Right ventricle myocardium inferior (tissue), 1 donor: ENCODE measurements at regions not wholly inside any gene's neighbourhood (a gene's known extent, or its start where the extent isn't known, plus 50 kb on each side); places are given as distances from the start of the nearest gene placed in this dataset.
"Not testable (repeated sequence)": the region's sequence is repeated elsewhere in the genome, so short reads cannot be mapped to it uniquely, and the experiment has no call there.

Experiments
- ATAC-seq: fragments of 200-7000 bp; cut with Tn5 transposase; one replicate; pipeline ENCODE4 v1.9.1; 2020; ENCODE audit warnings: mild to moderate bottlenecking, moderate library complexity
- DNase-seq: peaks from one replicate; pipeline ENCODE4 v3.0.0; 2021; ENCODE audit errors: missing footprints
- intact Hi-C: fragments of 100-400 bp; cut with DNase I; formaldehyde crosslinking; loops from one replicate; pipeline ENCODE4 v1.11.0; 2022
- donor health status: DM: no; HTN: yes; CAD: no; lungs with severe emphysema.

DNA sequence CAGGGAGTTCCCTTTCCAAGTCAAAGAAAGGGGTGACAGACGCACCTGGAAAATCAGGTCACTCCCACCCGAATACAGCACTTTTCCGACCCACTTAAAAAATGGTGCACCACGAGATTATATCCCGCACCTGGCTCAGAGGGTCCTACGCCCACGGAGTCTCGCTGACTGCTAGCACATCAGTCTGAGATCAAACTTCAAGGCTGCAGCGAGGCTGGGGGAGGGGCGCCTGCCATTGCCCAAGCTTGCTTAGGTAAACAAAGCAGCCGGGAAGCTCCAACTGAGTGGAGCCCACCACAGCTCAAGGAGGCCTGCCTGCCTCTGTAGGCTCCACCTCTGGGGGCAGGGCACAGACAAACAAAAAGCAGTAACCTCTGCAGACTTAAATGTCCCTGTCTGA lies 277.8 kb upstream of the ARHGAP42 start:
- ATAC-seq, intact Hi-C loops, DNase-seq: not testable (repeated sequence)

DNA sequence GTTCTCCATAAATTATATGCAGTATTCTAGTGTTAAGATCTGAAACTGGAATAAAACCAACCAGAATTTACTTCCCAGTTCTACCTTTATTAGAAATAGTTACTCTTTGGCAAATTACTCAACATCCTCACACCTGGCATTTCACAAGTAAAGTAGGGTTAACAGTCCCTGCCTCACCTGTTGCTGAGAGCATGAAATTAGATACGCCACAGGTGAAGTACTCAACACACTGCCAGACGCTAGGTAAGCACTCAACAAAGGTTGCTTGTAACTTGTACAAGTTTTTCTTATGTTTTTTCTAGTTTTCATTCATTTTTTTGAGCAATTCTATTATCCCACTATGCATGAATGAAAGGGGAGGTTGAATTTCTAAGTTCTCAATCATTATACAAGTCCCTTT lies 267.6 kb upstream of the ARHGAP42 start:
- DNase-seq: no peak
- intact Hi-C loops: no loop called here
- ATAC-seq: no peak

DNA sequence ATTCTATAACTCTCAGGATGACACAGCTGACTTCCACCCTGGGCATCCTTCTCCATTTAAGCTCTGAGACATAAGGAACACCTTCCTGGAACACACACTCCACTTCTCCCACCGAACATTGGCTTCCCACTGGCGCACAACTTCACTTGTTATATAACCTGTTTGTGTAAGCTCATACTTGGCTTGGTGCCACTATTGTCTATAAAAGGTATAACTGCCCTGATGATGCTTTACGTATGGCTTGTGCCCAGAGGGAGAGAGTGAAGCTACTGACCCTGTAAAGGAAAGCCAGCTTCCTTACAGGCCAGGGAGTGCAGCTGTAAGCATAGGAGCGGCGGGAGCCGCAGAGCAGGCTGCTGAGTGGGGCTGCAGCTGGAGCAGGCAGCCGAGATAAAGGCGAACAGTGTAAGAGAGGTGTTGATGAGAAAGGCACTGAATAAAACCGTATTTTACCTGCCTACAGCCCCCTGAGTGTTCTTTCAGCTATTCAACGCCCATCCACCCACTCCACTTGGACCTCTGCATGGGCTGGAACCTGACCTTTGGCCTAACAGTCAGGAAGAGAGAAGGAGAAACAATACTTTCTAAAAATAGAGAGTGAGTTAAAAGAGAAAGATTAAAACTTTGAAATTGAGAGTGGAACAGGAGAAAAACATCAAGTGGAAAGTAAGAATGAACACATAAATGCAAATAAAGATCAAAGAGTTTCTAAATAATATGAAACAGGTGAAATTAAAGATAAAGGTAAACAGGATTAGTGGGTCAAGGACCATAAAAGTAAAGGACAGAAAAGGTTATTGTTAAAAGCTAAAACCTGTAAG lies 252.1 kb upstream of the ARHGAP42 start:
- intact Hi-C loops: no loop called here
- DNase-seq: no peak
- ATAC-seq: no peak

DNA sequence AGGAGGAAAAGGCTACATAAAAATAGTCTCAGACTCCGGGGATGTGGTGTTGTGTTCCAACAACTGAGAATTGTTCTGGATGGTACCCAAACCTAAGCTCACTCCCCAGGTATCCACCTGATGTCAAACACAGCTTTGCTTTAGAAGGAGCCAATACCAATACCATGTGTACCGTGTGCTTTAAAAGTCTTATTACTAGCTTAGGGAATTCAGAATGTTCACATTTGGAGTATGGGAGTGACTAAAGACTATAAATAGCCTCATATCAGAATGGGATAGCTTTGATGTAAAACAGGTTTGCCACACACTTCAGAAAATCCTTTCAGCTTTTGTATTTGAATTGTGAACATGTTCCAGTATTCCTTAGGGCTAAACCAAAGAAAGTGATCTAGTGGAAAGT lies 248.7 kb upstream of the ARHGAP42 start:
- DNase-seq (no peak), ATAC-seq (peak; percentile 78)
- intact Hi-C loops: no loop called here

DNA sequence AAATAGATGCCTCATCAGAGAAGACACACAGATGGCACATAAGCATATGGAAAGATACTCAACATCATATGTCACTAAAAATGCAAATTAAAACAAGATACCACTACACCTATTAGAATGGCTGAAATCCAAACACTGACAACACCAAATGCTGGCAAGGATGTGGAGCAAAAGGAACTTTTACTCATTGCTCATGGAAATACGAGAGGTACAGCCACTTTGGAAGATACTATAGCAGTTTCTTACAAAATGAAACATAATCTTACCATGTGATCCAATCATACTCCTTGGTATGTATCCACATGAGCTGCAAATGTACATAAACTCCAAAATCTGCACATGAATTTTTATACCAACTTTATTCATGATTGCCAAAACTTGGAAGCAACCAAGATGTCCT lies 246.0 kb upstream of the ARHGAP42 start:
- ATAC-seq: no peak
- intact Hi-C loops: loop anchor here (10.0 kb wide), 1 partner anchor 114 kb away; no protein-coding TSS in a partner anchor
- no peak for DNase-seq

DNA sequence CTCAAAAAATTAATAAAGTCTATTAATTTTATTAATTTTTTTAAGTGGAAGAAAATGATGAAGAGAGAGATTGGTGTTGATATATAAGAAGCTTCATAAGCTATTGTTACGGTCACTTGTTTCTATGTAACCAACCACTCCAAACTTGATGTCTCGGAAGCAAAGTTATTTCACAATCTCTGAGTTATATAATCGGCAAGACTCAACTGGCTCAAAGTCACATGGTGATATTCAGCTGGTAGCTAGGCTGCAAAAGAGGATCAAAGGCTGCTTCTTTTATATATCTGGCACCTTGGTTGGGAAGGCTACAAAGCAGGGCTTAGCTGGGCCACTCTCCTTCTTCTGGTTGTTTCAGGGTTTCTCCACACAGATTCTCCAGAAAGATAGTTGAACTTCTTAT lies 245.1 kb upstream of the ARHGAP42 start:
- DNase-seq (no peak), ATAC-seq (no peak)
- intact Hi-C loops: loop anchor here (10.0 kb wide), 1 partner anchor 113 kb away; no protein-coding TSS in a partner anchor

DNA sequence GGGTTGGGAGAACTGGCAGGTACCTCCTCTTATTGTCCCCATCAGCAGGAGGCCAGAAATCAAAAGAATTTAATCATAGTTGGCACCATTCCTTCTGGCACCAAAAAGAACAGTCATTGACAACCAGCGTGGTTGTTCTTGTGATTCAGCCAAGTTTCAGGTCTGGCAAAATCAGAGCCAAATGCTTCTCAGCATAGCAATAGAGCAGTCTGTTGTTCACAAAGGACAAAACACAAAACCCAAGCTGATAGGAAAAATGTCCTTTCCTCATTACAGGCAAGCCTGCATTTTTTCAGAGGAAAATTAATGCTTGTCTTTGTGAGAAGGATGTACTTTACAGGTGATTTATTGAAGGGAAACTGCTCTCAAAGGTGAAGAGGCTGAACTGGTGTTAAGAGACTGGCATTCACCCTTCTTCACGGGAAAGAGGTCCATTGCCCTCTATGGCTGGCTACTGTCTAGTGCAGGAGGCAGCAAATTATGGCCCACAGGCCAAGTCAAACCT lies 241.8 kb upstream of the ARHGAP42 start:
- no peak for DNase-seq
- ATAC-seq: peak; percentile 90
- intact Hi-C loops: loop anchor here (10.0 kb wide), 1 partner anchor 110 kb away; no protein-coding TSS in a partner anchor

DNA sequence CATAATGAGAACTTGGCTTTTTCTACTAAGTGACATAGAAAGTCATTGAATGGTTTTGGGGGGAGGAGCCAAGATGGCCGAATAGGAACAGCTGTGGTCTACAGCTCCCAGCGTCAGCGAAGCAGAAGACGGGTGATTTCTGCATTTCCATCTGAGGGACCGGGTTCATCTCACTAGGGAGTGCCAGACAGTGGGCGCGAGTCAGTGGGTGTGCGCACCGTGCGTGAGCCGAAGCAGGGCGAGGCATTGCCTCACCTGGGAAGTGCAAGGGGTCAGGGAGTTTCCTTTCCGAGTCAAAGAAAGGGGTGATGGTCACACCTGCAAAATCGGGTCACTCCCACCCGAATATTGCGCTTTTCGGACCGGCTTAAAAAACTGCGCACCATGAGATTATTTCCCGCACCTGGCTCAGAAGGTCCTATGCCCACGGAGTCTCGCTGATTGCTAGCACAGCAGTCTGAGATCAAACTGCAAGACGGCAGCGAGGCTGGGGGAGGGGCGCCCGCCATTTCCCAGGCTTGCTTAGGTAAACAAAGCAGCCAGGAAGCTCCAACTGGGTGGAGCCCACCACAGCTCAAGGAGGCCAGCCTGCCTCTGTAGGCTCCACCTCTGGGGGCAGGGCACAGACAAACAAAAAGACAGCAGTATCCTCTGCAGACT lies 235.2 kb upstream of the ARHGAP42 start:
- intact Hi-C loops, ATAC-seq: not testable (repeated sequence)

DNA sequence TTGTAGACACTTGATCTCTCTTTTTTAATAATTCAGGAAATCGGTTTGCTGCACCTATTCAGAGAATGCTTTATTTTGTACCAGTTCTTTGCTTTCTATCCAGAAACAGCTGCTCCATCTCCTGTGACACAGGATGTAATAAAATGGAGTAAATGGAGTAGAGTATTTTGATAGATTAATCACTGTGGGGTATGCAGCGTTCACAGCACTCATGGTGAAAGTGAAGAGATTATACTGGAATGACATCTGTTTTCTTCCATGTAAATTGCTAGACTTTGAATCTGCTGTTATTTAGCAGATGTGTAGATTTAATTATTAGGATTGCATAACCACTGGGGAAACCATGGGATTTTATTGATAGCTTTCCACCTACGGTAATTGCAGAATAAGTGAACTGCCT lies 227.3 kb upstream of the ARHGAP42 start:
- intact Hi-C loops: no loop called here
- ATAC-seq: no peak
- DNase-seq: no peak

More for the DNA sequence above, 235.2 kb upstream of the ARHGAP42 start:
- DNase-seq: not testable (repeated sequence)

DNA sequence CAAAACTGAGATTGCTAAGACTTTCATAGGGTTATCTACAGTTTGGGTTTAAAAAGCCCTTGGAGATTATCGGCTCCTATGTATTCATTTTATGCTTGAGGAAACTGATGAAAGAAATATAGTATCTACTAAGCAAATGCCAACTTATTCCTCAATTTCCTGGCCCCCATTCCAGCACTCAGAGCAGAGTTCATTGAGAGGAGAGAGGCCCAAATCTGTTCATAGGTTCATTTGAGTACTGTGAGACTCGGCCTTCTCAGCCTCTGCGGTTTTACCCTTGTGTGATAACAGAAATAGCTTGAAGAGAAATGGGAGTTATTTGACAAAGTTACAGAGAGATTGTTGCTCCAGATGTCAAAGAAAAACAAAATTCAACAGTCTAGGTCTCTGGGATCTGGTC lies 226.7 kb upstream of the ARHGAP42 start:
- intact Hi-C loops: no loop called here
- DNase-seq (no peak), ATAC-seq (no peak)

DNA sequence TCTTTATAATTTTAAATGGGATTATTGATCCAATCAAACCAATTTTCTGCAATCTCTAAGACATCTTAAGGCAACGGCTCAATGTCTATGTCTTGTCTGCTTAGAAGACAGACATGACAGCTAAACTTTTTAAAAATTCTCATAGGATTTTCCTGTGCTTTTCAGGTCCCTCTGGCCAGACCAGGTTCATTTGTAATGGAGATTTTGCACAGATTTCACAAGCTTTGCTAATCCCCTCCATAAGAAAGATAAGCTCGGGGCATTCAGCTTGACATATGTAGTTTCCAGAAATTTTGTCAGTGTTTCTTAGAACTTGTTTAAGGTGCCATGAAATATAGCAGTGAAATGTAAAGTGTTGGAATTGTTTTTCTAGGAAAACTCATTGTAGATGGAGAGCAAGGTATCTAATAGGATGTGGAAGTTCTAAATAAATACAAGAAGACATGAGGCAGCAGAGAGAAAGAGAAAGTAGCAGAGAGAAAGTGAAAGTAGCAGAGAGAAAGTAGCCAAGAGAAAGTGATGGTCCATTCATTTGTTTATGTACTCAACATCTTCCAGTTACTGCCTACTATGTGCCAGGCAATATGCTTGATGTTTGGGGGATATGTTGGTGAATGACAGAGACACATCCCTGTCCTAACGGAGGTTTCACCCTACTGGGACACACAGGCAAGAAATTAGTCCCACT lies 219.1 kb upstream of the ARHGAP42 start:
- intact Hi-C loops: no loop called here
- no peak for DNase-seq
- ATAC-seq: no peak

DNA sequence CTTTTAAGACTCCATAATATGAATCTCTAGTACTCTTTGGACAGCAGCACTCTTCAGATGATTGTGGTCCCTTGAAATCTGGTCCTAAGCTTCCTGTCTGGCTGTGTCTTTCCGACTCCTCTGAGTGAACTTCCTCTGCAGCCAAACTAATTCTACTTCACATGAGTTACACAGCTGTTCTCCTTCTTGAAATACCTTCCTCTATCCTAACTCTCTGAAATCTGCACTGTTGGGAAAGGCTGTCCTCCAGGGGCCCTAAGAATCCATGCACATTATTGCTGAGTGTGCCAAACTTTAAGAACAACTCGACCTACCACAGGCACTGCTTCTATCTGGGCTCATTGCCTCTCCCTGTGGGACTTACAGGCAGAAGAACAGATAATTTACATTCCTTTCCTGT lies 217.3 kb upstream of the ARHGAP42 start:
- intact Hi-C loops: no loop called here
- DNase-seq (no peak), ATAC-seq (peak; percentile 89)

DNA sequence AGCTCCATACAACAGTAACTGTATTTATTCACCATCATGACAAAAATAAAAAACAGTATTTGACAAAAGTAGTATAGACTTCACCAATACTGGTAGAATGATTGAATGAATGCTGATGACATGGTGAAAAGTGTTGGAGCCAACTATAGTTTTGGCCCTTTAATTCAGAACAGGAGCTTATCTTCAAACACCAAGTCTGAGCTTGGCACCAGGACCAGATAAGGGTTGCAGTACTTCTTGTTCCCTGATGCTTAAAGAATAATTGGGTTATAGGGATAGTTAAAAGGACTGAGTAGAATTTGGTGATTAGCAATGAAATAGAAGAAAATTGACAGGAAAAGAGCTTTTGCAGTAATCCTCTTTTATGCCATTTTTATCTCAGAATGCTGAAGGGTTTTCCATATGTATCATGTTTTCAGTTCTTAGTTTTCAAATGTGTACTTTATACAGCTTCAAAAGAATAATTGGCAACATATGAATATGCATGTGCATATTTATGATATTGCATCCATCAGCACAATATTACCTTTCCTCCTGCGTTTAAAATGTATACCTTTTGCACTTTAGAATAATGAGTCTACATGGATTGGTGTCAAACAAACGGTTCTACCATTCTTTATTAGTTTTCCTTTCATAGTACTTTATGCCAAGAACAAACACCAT lies 214.2 kb upstream of the ARHGAP42 start:
- DNase-seq: no peak
- ATAC-seq: peak; percentile 47
- intact Hi-C loops: no loop called here

DNA sequence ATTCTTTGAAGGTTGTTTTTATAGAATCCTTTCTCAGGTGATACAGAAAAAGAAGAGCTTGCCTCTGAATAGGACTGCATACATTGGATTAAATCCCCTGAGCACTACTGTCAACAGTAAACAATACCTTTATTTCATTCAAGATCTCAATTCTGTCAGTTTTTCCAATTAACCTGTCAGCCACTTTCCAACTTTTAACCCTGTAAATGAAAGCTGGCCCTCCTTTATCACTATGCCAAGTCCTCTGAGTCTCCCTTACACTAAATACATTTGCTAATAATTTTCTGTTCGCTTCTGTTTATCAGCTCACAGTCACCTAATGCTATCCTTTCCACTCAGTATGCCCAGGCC lies 213.7 kb upstream of the ARHGAP42 start:
- ATAC-seq (no peak), DNase-seq (no peak)
- intact Hi-C loops: no loop called here

DNA sequence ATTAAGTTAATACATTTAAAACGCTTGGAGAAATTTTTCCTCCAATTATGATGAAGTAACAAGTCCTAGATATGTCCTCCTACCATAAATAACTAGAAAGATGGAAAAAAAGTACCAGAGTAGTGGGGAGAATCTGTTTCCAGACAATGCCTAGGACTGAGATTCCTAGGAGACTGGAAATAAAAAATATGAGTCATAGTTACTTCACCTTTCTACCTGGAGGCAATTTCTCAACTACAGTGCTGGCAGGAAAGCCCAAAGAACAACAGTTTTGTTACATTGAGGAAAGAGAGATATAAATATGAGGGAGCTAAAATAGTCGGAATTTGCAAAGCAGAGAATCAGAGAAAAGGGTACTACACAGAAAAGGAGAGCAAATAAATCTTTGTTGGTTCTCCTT lies 202.1 kb upstream of the ARHGAP42 start:
- intact Hi-C loops: no loop called here
- ATAC-seq (no peak), DNase-seq (no peak)

DNA sequence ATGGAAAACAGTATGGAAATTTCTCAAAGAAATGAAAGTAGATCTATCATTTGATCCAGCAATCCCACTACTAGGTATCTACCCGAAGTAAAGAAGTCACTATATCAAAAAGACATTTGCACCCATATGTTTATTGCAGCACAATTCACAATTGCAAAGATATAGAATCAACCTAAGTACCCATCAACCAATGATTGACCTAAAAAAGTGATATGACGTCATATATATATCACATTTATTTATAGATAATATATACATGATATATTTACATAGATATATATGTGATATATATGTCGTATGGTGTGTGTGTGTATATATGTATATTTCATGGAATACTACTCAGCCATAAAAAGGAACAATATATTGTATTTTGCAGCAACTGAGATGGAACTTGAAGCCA lies 188.3 kb upstream of the ARHGAP42 start:
- DNase-seq: no peak
- no peak for ATAC-seq
- intact Hi-C loops: no loop called here

DNA sequence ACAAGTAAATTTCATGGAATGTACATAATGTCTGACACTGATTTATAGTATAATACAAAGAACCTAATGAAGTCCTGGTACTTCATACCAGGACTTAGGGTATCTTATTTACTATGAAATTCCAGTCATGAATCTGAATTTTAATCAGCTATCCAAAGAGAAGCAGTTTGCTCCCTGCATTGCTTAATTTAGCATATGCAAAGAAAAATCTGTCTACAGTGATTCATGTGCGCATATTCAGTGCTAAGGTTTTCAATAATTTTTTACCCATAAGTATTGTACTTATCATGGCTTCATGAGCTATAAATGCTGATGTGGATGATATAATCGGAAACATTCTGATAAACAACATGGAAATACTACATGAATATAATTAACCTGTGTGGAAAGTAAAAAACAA lies 185.6 kb upstream of the ARHGAP42 start:
- DNase-seq (no peak), ATAC-seq (no peak)
- intact Hi-C loops: no loop called here

DNA sequence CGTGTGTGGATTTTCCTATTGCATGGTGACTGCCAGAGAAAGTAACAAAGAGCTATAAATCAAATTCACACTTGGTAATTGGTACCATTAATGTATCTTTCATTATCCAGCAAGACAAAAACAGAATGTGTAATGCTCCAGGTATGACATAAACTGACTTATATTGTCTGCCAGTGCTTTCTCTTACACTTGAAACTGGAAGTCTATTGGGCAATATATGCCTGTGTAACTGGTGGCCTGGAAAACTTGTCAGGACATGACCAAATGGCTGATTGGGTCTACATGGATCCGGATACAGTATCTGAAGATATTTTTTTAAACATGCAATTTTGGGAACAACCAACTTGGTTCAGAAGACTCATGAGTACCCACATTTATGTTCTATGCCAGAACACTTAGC lies 174.6 kb upstream of the ARHGAP42 start:
- intact Hi-C loops: no loop called here
- DNase-seq (no peak), ATAC-seq (no peak)

DNA sequence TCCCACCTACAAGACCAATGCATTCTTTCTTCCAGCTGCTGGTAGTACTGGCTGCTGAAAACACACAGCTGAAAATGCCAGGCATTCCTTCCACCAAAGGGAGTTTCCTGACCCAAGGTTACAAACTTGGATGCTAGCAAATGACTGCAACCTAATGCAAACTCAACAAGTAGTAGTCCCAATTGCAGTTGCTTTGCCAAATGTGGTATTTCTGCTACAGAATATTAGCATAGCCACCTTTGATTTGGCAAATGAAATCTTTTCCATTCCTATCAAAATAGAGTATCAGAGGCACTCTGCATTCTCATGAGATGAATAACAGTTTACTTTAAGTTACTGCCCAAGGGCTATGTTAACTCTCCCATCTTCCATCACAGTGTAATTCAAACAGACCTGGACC lies 172.0 kb upstream of the ARHGAP42 start:
- no peak for DNase-seq
- ATAC-seq: no peak
- intact Hi-C loops: no loop called here
